ENCODE measurements at regions not wholly inside any gene's neighbourhood (a gene's known extent, or its start where the extent isn't known, plus 50 kb on each side); places are given as distances from the start of the nearest gene placed in this dataset.

DNA sequence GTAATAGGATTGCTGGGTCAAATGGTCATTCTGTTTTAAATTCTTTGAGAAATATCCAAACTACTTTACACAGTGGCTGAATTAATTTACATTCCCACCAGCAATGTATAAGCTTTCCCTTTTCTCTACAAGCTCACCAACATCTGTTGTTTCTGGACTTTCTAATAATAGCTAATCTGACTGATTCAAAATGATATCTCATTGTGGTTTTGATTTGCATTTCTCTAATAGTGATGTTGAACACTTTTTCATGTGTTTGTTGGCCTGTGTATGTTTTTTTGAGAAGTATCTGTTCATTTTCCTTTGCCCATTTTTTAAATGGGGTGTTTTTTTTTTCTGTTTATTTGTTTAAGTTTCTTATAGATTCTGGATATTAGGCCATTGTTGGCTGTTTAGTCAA lies 659.0 kb upstream of the GNPDA2 start:
- Histone ChIP-seq H3K4me3 (no peak overlapping the region), H3K36me3 (replicated peaks) (no peaks in the 10 kb centered on the region), H3K9me3 (no peaks in the 10 kb centered on the region), H3K4me1 (no peaks in the 10 kb centered on the region), H3K27me3 (ENCODE audit: low read depth) (no peaks in the 10 kb centered on the region)
- DNase-seq (ENCODE audit: low spot score in 2 of 2), result no peak
- in situ Hi-C loops (cut with MboI; ENCODE audit: low sequenced_read_pairs), result no loop called here

DNA sequence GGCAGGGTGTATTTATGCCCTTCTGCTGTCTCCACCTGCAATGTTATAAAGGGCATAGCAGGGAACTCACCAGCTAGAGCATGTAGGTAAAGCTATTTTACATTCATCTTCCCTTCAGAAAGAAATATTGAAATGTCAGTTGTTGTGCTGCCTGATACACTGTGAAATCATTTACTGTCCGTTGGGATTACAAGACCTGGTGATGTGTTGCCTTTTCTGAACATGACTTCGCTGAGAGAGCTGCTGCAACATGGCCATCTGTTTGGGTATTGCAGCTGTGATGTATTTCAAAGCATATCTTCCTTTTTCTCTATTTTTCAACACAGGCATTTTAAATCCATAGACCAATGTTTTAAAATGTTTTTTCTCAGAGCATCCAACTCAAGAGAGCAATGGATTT lies 644.1 kb upstream of the GNPDA2 start:
- H3K4me3 ChIP-seq, result no peak overlapping the region
- H3K4me1 ChIP-seq, result no peaks in the 10 kb centered on the region
- H3K9me3 ChIP-seq, result no peaks in the 10 kb centered on the region
- H3K36me3 ChIP-seq (replicated peaks), result no peaks in the 10 kb centered on the region
- no peaks in the 10 kb centered on the region for H3K27me3 ChIP-seq (ENCODE audit: low read depth)
- DNase-seq (ENCODE audit: low spot score in 2 of 2), result no peak
- in situ Hi-C loops (cut with MboI; ENCODE audit: low sequenced_read_pairs), result no loop called here

DNA sequence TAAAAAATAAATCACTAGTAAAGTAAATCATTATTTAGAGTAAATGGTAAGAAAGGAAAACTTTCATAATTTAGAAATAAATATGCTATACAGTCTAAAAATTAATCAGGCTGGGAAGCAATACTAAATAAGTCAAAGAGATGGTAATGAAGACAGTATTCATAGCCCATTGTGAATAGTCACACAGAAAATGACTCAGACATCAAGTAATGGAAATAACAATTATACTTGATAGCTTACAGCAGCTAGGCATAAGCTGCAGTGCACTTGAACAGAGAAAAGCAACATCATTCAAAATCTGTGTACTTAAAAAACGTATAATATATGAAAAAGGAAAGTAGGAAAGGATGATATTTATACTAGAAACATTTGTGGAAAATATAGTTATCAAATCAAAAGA lies 642.5 kb upstream of the GNPDA2 start:
- H3K4me1 ChIP-seq, result no peaks in the 10 kb centered on the region
- DNase-seq (ENCODE audit: low spot score in 2 of 2), result no peak
- no peaks in the 10 kb centered on the region for H3K36me3 ChIP-seq (replicated peaks)
- no peak overlapping the region for H3K4me3 ChIP-seq
- H3K27me3 ChIP-seq (ENCODE audit: low read depth), result no peaks in the 10 kb centered on the region
- no peaks in the 10 kb centered on the region for H3K9me3 ChIP-seq
- in situ Hi-C loops (cut with MboI; ENCODE audit: low sequenced_read_pairs), result no loop called here

DNA sequence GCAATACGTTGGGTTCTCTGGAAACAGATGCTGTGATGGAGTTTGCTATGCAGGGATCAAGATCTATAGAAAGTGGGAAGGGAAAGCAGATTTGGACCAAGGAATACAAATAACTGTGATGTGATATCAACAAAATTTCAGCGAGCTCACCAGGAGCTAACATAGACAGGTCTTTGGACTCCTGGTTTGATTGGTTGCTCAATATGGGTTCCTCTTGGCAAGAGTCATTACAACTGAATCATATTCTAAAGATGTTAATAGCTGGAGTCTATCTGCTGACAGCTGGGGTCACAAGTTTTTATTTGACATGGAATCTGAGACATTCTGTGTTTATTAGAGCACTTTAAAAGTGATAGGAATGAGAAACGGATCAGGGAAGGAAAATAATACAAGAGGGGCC lies 637.6 kb upstream of the GNPDA2 start:
- H3K9me3 ChIP-seq, result no peaks in the 10 kb centered on the region
- in situ Hi-C loops (cut with MboI; ENCODE audit: low sequenced_read_pairs), result no loop called here
- H3K27me3 ChIP-seq (ENCODE audit: low read depth), result no peaks in the 10 kb centered on the region
- H3K4me3 ChIP-seq, result no peak overlapping the region
- H3K36me3 ChIP-seq (replicated peaks), result no peaks in the 10 kb centered on the region
- DNase-seq (ENCODE audit: low spot score in 2 of 2), result no peak
- no peaks in the 10 kb centered on the region for H3K4me1 ChIP-seq

DNA sequence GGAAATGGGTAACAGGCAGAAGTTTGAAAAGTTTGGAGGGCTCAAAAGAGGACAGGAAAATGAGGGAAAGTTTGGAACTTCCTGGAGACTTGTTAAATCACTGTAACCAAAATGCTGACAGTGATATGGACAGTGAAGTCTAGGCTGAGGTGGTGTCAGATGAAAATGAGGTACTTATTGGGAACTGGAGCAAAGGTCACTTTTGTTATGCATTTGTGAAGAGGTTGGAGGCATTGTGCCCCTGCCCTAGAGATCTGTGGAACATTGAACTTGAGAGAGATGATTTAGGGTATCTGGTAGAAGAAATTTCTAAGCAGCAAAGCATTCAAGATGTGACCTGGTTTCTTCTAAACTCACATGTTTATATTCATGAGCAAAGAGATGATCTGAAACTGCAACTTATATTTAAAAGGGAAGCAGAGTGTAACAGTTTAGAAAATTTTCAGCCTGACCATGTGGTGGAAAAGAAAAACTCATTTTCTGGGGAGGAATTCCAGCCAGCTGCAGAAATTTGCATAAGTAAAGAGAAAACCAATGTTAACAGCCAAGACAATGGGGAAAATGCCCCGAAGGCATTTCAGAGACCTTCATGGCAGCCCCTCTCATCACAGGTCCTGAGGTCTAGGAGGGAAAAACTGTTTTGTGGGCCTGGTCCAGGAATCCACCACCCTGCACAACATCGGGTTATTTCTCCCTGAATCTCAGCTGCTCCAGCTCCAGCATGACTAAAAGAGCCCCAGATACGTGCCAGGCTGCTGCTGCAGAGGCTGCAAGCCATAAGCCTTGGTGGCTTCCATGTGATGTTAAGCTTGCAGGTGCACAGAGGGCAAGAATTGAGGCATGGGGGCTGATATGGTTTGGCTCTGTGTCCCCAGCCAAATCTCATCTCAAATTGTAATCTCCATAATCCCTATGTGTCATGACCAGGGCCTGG lies 632.5 kb upstream of the GNPDA2 start:
- Histone ChIP-seq H3K4me3 (no peak overlapping the region), H3K4me1 (no peaks in the 10 kb centered on the region), H3K9me3 (no peaks in the 10 kb centered on the region), H3K27me3 (ENCODE audit: low read depth) (no peaks in the 10 kb centered on the region), H3K36me3 (replicated peaks) (no peaks in the 10 kb centered on the region)
- DNase-seq (ENCODE audit: low spot score in 2 of 2), result peak; percentile 22 to 65
- in situ Hi-C loops (cut with MboI; ENCODE audit: low sequenced_read_pairs), result no loop called here

DNA sequence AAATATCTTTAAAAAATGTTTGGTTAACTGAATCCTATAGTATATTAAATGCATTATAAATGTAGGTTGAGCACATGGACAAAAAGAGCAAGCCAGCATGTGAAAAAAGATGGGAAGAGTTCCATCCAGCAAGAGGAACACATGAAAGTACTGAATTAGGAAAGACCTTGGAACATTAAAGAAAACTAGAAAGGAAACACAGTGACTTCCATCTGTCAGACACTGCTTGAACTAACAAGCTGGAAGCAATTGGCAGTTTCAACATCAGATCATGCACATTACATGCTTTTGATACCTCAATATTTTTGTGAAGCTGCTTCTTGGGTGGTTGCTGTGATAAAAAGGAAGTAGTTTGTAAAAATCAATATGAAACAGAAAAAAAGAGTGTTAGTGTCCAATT lies 626.8 kb upstream of the GNPDA2 start:
- DNase-seq (ENCODE audit: low spot score in 2 of 2), result no peak

GRCh38 chr4:45350438-45350837 lies 624.1 kb upstream of the GNPDA2 start:
- in situ Hi-C loops (cut with MboI; ENCODE audit: low sequenced_read_pairs), result no loop called here
- DNase-seq (ENCODE audit: low spot score in 2 of 2), result no peak
- Histone ChIP-seq H3K36me3 (replicated peaks) (no peaks in the 10 kb centered on the region), H3K9me3 (no peaks in the 10 kb centered on the region), H3K27me3 (ENCODE audit: low read depth) (no peaks in the 10 kb centered on the region), H3K4me1 (no peaks in the 10 kb centered on the region), H3K4me3 (no peak overlapping the region)

More for the DNA sequence above, 626.8 kb upstream of the GNPDA2 start:
- H3K36me3 ChIP-seq (replicated peaks), result no peaks in the 10 kb centered on the region
- no peak overlapping the region for H3K4me3 ChIP-seq
- in situ Hi-C loops (cut with MboI; ENCODE audit: low sequenced_read_pairs), result no loop called here
- no peaks in the 10 kb centered on the region for H3K27me3 ChIP-seq (ENCODE audit: low read depth)
- no peaks in the 10 kb centered on the region for H3K4me1 ChIP-seq
- H3K9me3 ChIP-seq, result no peaks in the 10 kb centered on the region

DNA sequence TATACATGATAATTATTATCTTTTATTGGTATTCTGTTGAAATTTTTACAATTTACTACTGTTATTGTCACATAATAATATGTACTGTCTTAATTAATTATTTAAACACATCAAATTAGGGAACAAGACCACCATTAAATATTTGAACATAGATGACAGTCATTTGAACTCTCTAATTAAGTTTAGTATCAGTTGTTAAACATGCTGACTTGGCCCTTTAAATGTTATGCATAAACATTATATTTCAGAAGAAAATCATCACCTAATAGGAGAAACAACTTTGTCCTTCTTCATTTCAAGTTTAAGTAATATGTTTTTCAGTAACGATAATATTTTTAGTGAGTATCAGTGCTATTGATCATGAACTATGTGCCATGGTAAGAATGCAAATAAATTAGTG lies 623.5 kb upstream of the GNPDA2 start:
- H3K9me3 ChIP-seq, result no peaks in the 10 kb centered on the region
- DNase-seq (ENCODE audit: low spot score in 2 of 2), result no peak
- no peaks in the 10 kb centered on the region for H3K4me1 ChIP-seq
- no peaks in the 10 kb centered on the region for H3K36me3 ChIP-seq (replicated peaks)
- no peaks in the 10 kb centered on the region for H3K27me3 ChIP-seq (ENCODE audit: low read depth)
- in situ Hi-C loops (cut with MboI; ENCODE audit: low sequenced_read_pairs), result no loop called here
- no peak overlapping the region for H3K4me3 ChIP-seq

DNA sequence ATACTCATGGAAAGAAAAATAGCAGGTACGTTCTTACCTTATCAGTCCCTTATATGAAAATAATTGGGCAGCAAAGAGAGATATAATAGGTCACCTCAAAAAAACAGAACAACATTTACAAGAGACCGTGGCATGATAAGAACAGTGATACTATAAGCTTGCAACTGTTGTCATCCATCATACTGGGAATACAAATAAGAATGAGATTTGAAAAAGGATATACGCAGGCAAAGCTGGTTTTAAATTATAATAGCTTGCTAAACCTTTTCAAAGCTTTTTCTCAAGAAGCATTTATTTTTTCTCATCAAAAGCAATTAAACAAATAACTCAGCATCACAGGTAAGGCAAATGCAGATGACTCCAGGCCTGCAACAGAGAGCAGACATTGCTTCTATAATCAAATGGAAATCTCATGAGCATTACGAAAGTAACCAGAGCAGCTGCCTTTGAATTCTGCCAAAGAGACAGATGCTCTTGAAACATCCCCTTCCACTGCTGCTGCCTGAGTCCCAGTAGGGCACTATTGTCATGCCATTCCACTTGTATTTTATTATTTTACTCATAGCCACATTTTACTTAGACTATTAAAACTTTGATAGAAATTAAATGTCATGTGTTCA lies 620.6 kb upstream of the GNPDA2 start:
- in situ Hi-C loops (cut with MboI; ENCODE audit: low sequenced_read_pairs), result no loop called here
- no peak overlapping the region for H3K4me3 ChIP-seq

DNA sequence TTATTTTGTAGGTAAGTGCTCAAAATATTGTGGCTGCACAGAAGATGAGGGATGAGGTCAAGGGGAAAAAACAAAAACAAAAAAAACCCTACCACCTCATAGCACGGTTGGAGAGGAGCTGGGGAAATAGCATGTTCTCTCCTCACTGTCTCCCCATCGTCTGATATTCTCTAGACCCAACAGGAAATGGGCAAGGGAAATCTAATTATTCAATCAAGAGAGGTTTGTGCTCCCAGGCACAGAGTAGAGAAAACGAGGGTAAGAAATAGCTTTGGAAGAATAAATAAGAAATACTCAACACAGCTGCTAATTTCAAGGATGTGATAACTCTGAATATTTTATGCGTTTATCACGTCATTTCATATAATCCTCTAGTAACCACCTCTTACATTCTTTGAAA lies 619.2 kb upstream of the GNPDA2 start:
- no peaks in the 10 kb centered on the region for H3K9me3 ChIP-seq
- H3K27me3 ChIP-seq (ENCODE audit: low read depth), result no peaks in the 10 kb centered on the region
- H3K36me3 ChIP-seq (replicated peaks), result no peaks in the 10 kb centered on the region
- H3K4me1 ChIP-seq, result no peaks in the 10 kb centered on the region
- no peak overlapping the region for H3K4me3 ChIP-seq
- DNase-seq (ENCODE audit: low spot score in 2 of 2), result no peak
- in situ Hi-C loops (cut with MboI; ENCODE audit: low sequenced_read_pairs), result no loop called here

More for the DNA sequence above, 620.6 kb upstream of the GNPDA2 start:
- no peak for DNase-seq (ENCODE audit: low spot score in 2 of 2)
- Histone ChIP-seq H3K27me3 (ENCODE audit: low read depth) (no peaks in the 10 kb centered on the region), H3K9me3 (no peaks in the 10 kb centered on the region), H3K4me1 (no peaks in the 10 kb centered on the region), H3K36me3 (replicated peaks) (no peaks in the 10 kb centered on the region)

GRCh38 chr4:45331802-45332201 lies 605.4 kb upstream of the GNPDA2 start:
- no peaks in the 10 kb centered on the region for H3K4me1 ChIP-seq
- DNase-seq (ENCODE audit: low spot score in 2 of 2), result no peak
- no peaks in the 10 kb centered on the region for H3K36me3 ChIP-seq (replicated peaks)
- H3K9me3 ChIP-seq, result no peaks in the 10 kb centered on the region
- H3K4me3 ChIP-seq, result no peak overlapping the region
- in situ Hi-C loops (cut with MboI; ENCODE audit: low sequenced_read_pairs), result no loop called here
- no peaks in the 10 kb centered on the region for H3K27me3 ChIP-seq (ENCODE audit: low read depth)

GRCh38 chr4:45327544-45327943 lies 601.2 kb upstream of the GNPDA2 start:
- Histone ChIP-seq H3K4me3 (no peak overlapping the region), H3K4me1 (no peaks in the 10 kb centered on the region), H3K9me3 (no peaks in the 10 kb centered on the region), H3K27me3 (ENCODE audit: low read depth) (no peaks in the 10 kb centered on the region), H3K36me3 (replicated peaks) (no peaks in the 10 kb centered on the region)
- DNase-seq (ENCODE audit: low spot score in 2 of 2), result no peak
- in situ Hi-C loops (cut with MboI; ENCODE audit: low sequenced_read_pairs), result no loop called here

DNA sequence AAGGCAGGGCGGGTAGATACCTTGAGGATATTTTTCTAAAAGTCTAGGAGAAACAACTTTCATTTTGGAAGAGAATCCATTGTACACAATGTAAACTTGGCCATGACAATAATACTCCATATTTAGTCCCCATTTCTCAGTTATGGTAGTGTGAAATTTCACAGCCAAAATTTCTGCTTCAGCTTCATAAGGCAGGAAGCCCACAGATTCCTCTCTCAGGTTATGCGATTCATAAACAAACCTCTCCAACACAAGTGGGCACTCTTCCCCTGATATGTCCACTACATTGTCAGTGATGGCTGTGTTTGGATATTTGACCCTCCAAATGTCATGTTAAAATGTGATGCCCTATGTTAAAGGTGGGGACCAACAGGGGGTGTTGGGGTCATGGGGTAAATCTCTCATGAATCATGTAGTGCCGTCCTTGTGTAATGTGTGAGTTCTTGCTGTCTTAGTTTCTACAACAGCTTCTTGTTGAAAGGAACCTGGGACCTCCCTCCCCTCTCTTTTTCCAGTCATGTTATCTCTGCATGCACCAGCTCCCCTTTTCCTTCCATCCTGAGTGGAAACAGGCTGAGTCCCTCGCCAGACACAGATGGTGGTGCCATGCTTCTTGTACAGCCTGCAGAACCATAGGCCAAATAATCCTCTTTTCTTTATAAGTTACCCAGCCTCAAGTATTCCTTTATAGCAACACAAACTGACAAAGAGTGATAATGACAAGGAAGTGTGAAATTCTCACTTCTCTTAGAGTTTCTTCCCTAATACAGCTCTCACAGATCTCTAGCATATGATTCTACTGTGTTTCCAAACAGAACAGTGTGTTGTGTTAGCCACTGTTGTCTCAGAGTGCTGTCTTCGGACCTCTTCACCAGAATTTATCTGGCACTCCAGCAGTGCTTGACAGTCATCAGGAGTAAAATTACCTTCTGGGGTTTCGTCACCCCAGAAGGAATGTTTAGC lies 598.4 kb upstream of the GNPDA2 start:
- in situ Hi-C loops (cut with MboI; ENCODE audit: low sequenced_read_pairs), result no loop called here
- Histone ChIP-seq H3K9me3 (no peaks in the 10 kb centered on the region), H3K27me3 (ENCODE audit: low read depth) (no peaks in the 10 kb centered on the region), H3K4me3 (no peak overlapping the region), H3K4me1 (no peaks in the 10 kb centered on the region), H3K36me3 (replicated peaks) (no peaks in the 10 kb centered on the region)
- no peak for DNase-seq (ENCODE audit: low spot score in 2 of 2)

All from HAP-1 (cell line).